Sigmoid colon (tissue), 6 donors: ENCODE measurements at regions not wholly inside any gene's neighbourhood (a gene's known extent, or its start where the extent isn't known, plus 50 kb on each side); places are given as distances from the start of the nearest gene placed in this dataset.
"Not testable (repeated sequence)": the region's sequence is repeated elsewhere in the genome, so short reads cannot be mapped to it uniquely, and the experiment has no call there.

ENCODE experiments used
- DNase-seq: peaks from one replicate; pipeline ENCODE4 v3.0.0-alpha.2; 2019
- H3K27ac ChIP-seq, 4 donors: fragments of 200-600 bp; sonication (generic); one replicate each; pipeline ENCODE4 v1.5.1; 2016 to 2019; ENCODE audit warnings: mild to moderate bottlenecking in 1 of 4
- H3K27me3 ChIP-seq, 3 donors: fragments of 200-600 bp; sonication (generic); one replicate each; pipeline ENCODE4 v1.5.1; 2019; ENCODE audit warnings: mild to moderate bottlenecking in 1 of 3
- H3K36me3 ChIP-seq, 4 donors: fragments of 200-600 bp; sonication (generic); one replicate each; pipeline ENCODE4 v1.5.1; 2016 to 2019
- H3K4me1 ChIP-seq, 4 donors: fragments of 200-600 bp; sonication (generic); one replicate each; pipeline ENCODE4 v1.5.1; 2017 to 2019
- H3K4me3 ChIP-seq, 4 donors: fragments of 200-600 bp; sonication (generic); one replicate each; pipeline ENCODE4 v1.5.1; 2017 to 2019; ENCODE audit warnings: mild to moderate bottlenecking in 2 of 4, moderate library complexity in 1 of 4
- H3K9me3 ChIP-seq, 4 donors: fragments of 200-600 bp in 3 of 4; sonication (generic) in 3 of 4; one replicate each; pipeline versions ENCODE4 v1.5.1 to v1.6.1; 2013 to 2019
- CTCF ChIP-seq, 4 experiments: fragments of 450-650 bp in 3 of 4; fragments of 200-600 bp in 1 of 4; IDR thresholded peaks; one replicate each; pipeline ENCODE4 v1.5.1; 2016 to 2019; ENCODE audit warnings: antibody characterized with exemption in 4 of 4, mild to moderate bottlenecking in 3 of 4, moderate library complexity in 2 of 4
- EP300 ChIP-seq, 4 donors: sonication (generic); formaldehyde crosslinking; IDR thresholded peaks; one replicate each; pipeline ENCODE4 v1.6.1; 2017; ENCODE audit warnings: antibody characterized with exemption in 4 of 4
- POLR2A ChIP-seq, 2 donors: fragments of 450-650 bp; IDR thresholded peaks; one replicate each; pipeline ENCODE4 v1.6.1; 2016; ENCODE audit warnings: antibody characterized with exemption in 2 of 2, mild to moderate bottlenecking in 2 of 2, moderate library complexity in 2 of 2
- POLR2AphosphoS5 ChIP-seq, 4 donors: sonication (generic); formaldehyde crosslinking; IDR thresholded peaks; one replicate each; pipeline ENCODE4 v1.6.1; 2017; ENCODE audit warnings: antibody characterized with exemption in 4 of 4
- WGBS, 2 donors: extraction: QIAGEN DNeasy Blood & Tissue Kit; methylation state at CpG; one replicate each; pipeline ENCODE4 v1.1.7; 2013; 5-methylcytosine and 5-hydroxymethylcytosine counted together
- intact Hi-C: fragments of 100-400 bp; cut with DNase I; formaldehyde crosslinking; loops from one replicate; pipeline ENCODE4 v1.15.1; 2023
- donor health status: healthy with polysubstance abuse.
- donor health status: healthy.

GRCh38 chr10:28892818-28893547 lies 215.7 kb downstream of the BAMBI start:
- DNase-seq = no peak
- no peaks in the 10 kb centered on the region for H3K9me3 ChIP-seq
- no peaks in the 10 kb centered on the region for H3K36me3 ChIP-seq
- H3K4me1 ChIP-seq = peaks cover 0 to 5% (median 2%) of the 10 kb centered on the region in 4 donors
- 75 to 84% methylated on average over 9 of the region's 9 CpGs for WGBS, 2 donors
- peak overlapping the region in 1 of 4 donors; percentile 14 for H3K27ac ChIP-seq
- H3K4me3 ChIP-seq = no peak overlapping the region
- H3K27me3 ChIP-seq = no peaks in the 10 kb centered on the region
- intact Hi-C loops = no loop called here
- no peak for TF ChIP-seq POLR2AphosphoS5 (IDR thresholded peaks at IDR 0.05)
- TF ChIP-seq EP300 (IDR thresholded peaks at IDR 0.05) = no peak
- TF ChIP-seq POLR2A (IDR thresholded peaks at IDR 0.05) = no peak
- TF ChIP-seq CTCF (IDR thresholded peaks at IDR 0.05) = no peak

- WGBS, 2 donors = 67 to 74% methylated on average over 5 of the region's 5 CpGs
- intact Hi-C loops = no loop called here
- Histone ChIP-seq H3K27me3 (no peaks in the 10 kb centered on the region), H3K9me3 (no peaks in the 10 kb centered on the region), H3K36me3 (no peaks in the 10 kb centered on the region), H3K4me3 (no peak overlapping the region), H3K27ac (no peak overlapping the region), H3K4me1 (peaks cover 0 to 5% (median 2%) of the 10 kb centered on the region in 4 donors)
- DNase-seq = no peak
- TF ChIP-seq CTCF (IDR thresholded peaks at IDR 0.05) (no peak), POLR2A (IDR thresholded peaks at IDR 0.05) (no peak), POLR2AphosphoS5 (IDR thresholded peaks at IDR 0.05) (no peak), EP300 (IDR thresholded peaks at IDR 0.05) (no peak)
Measured at GRCh38 chr10:28894146-28894545, 216.8 kb downstream of the BAMBI start.

GRCh38 chr10:28895671-28896070 lies 218.3 kb downstream of the BAMBI start:
- H3K27ac ChIP-seq, intact Hi-C loops: not testable (repeated sequence)
- WGBS, 2 donors = 89 to 93% methylated on average over 15 of the region's 15 CpGs

DNA sequence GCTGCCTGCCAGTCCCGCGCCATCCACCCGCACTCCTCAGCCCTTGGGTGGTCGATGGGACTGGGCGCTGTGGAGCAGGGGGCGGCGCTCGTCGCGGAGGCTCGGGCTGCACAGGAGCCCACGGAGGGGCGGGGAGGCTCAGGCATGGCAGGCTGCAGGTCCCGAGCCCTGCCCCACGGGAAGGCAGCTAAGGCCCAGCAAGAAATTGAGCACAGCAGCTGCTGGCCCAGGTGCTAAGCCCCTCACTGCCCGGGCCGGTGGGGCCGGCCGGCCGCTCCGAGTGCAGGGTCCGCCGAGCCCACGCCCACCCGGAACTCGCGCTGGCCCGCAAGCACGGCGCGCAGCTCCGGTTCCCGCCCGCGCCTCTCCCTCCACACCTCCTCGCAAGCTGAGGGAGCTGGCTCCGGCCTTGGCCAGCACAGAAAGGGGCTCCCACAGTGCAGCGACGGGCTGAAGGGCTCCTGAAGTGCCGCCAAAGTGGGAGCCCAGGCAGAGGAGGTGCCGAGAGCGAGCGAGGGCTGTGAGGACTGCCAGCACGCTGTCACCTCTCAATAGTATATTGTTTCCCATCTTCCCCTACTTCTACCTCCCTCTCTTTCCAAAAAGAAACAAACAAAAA lies 219.6 kb downstream of the BAMBI start:
- DNase-seq, H3K4me1 ChIP-seq, intact Hi-C loops, H3K9me3 ChIP-seq, H3K27me3 ChIP-seq, H3K4me3 ChIP-seq, H3K27ac ChIP-seq, H3K36me3 ChIP-seq: not testable (repeated sequence)
- 96 to 97% methylated on average over 44 of the region's 44 CpGs for WGBS, 2 donors

More at GRCh38 chr10:28895671-28896070, 218.3 kb downstream of the BAMBI start:
- DNase-seq, H3K36me3 ChIP-seq, H3K4me3 ChIP-seq, H3K9me3 ChIP-seq, H3K4me1 ChIP-seq, H3K27me3 ChIP-seq: not testable (repeated sequence)

DNA sequence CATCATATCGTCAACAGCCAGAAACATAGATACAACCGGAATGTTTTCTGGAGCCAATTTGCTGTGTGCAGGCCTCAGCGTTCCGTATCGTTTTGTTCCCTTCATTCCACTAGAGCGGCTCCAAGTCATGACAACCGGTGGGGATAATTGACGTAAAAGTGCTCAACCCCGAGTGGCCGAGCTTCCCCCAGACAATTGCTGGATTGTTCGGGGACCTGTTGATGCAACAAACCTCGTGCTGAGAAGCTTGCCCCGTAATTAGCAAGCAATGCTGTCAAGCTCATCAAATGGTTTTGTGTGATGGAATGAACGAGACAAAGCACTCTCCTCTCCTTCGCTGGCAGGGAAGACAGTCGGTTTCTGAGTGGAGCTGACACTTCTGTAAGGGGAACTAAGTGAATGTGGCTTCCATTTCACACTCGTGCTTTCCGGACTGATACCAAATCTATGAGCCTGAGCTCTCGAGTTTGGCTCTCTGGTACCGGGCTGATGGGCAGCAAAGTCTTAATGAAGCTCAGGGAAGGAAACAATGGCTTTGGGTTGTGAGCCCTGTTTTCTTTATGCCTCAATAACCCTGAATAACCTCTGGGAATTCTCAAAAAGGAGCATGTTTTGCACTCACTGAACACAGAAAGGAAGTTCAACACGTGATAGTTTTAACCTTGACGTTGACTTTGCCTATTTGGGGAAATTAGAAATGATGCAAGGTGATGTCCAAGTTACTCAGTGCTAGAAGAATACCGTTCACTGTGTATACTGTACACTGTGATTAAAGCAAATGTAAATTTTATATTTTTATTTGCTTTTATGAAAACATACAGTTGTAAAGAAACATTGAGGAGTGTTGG lies 220.5 kb downstream of the BAMBI start:
- WGBS, 2 donors = 84 to 86% methylated on average over 23 of the region's 23 CpGs
- H3K27me3 ChIP-seq = no peaks in the 10 kb centered on the region
- TF ChIP-seq POLR2AphosphoS5 (IDR thresholded peaks at IDR 0.05) (no peak), POLR2A (IDR thresholded peaks at IDR 0.05) (no peak), CTCF (IDR thresholded peaks at IDR 0.05) (no peak), EP300 (IDR thresholded peaks at IDR 0.05) (no peak)
- intact Hi-C loops = no loop called here
- H3K27ac ChIP-seq = no peak overlapping the region
- no peak overlapping the region for H3K4me3 ChIP-seq
- no peaks in the 10 kb centered on the region for H3K9me3 ChIP-seq
- H3K4me1 ChIP-seq = peaks cover 0 to 5% (median 2%) of the 10 kb centered on the region in 4 donors
- no peaks in the 10 kb centered on the region for H3K36me3 ChIP-seq
- DNase-seq = no peak
